Globus pallidus (tissue), 1 donor: ENCODE measurements at regions not wholly inside any gene's neighbourhood (a gene's known extent, or its start where the extent isn't known, plus 50 kb on each side); places are given as distances from the start of the nearest gene placed in this dataset.
"Not testable (repeated sequence)": the region's sequence is repeated elsewhere in the genome, so short reads cannot be mapped to it uniquely, and the experiment has no call there.

ENCODE experiments used
- DNase-seq: peaks from one replicate; pipeline ENCODE4 v3.0.0-alpha.2; 2015; ENCODE audit warnings: low spot score

- no peak for DNase-seq
Observed at GRCh38 chr4:131459430-131460101, 1689.5 kb upstream of the PCDH10 start.

GRCh38 chr4:131470360-131470759 lies 1678.7 kb upstream of the PCDH10 start:
- no peak for DNase-seq

- no peak for DNase-seq
Observed at GRCh38 chr4:131488772-131489171, 1660.3 kb upstream of the PCDH10 start.

GRCh38 chr4:131496211-131496610 lies 1652.9 kb upstream of the PCDH10 start:
- not testable (repeated sequence) for DNase-seq

DNA sequence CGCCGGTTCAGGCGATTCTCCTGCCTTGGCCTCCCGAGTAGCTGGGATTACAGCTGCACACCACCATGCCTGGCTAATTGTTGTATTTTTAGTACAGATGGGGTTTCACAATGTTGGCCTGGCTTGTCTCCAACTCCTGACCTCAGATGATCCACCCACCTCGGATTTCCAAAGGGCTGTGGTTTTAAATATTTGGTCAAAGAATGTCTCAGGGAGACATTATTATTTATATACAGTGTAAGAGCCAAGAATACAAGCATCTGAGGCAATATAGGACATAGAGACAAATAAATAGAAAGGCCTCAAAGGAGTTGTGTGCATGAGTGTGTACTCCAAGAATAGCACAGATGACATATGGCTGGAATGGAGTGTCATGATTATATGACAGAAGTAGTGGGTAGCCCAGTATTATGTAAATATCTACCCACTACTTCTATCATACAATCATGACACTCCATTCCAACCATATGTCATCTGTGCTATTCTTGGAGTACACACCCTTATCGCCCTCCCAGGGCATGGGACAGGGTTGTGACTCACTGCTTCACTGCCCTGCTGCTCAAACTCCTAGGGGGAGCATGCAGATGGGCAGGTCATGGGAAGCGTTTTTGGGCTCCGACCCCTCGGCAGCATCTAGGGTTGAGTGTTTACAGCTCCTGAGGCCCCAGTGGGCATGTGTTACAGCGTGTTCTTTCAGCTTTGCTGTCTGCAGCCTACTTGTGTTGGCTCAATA lies 1649.8 kb upstream of the PCDH10 start:
- DNase-seq: no peak

- DNase-seq: no peak
Observed at GRCh38 chr4:131509521-131509920, 1639.6 kb upstream of the PCDH10 start.

DNA sequence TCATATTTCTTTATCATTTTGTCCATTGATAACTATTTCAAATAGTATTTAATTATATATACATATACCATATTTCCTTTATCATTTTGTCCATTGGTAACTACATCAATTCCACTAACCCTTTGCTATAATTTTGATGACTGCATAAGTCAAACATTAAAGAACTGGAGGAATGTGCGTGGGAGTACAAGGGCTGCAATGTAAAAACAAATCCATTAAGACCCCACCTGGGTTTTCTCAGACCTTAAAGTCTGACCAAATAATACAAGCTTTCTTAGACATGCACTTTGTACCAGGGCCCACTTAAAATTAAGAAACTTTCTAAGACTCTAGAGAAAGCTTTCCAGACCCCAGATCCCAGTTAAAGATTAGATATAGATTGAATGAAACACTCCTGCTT lies 1622.4 kb upstream of the PCDH10 start:
- DNase-seq: no peak

DNA sequence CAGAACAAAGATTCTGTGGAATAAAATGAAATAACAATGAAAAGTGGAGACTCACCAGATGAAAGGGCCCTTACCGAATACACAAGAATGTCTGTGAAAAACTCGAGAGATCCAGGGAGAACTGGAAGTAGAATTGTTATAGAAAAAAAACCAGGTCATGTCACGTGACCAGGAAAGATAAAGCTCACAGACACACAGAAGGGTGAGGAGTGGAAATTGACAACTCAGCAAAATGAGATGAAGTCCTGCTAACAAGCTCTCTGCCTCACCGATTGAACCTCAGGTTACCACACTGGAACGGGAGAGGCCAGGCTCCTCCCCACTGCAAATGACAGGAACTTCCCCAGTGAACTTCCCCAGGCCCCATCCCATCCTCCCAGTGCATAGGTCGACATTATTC lies 1618.0 kb upstream of the PCDH10 start:
- DNase-seq: no peak

GRCh38 chr4:131534944-131535645 lies 1614.0 kb upstream of the PCDH10 start:
- no peak for DNase-seq

DNA sequence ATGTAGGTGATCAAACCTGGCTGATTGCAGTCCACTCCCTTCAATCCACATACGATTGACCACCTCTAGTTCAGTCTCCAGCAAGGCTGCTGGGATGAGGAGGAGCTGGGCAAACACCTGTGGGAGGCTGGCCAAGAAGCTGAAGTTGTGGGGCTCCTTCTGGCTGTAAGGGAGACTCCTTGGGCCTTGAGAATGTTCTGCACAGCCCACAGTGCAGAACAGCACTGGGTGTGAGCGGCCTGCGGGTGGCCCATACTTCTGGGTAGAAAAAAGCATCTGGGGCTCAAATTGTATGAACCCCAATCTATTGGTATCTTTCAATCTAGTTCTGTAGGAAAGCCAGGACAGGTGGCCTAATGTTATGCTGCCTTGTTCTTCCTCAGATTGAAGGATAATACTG lies 1608.8 kb upstream of the PCDH10 start:
- DNase-seq: no peak

DNA sequence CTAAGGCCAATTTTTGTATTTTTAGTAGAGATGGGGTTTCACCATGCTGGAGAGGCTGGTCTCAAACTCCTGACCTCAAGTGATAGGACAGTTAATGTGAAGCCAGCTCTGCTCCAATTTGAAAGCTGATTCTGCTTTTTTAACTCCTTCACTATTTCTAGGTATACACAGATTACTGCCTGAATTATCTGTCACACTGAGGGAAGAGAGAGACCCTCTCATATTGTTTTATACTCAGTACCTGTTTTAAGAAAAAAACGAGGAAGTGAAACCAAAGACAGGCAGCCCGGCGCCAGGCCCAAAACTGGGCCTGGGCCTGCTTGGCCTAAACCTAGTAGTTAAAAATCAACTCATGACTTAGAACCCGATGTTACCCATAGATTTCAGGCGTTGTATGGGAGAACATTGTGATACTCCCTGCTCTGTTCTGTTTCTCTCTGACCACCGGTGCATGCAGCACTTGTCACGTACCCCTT lies 1601.5 kb upstream of the PCDH10 start:
- DNase-seq: no peak

GRCh38 chr4:131551306-131551705 lies 1597.8 kb upstream of the PCDH10 start:
- DNase-seq: no peak

GRCh38 chr4:131566026-131566425 lies 1583.1 kb upstream of the PCDH10 start:
- DNase-seq: no peak

DNA sequence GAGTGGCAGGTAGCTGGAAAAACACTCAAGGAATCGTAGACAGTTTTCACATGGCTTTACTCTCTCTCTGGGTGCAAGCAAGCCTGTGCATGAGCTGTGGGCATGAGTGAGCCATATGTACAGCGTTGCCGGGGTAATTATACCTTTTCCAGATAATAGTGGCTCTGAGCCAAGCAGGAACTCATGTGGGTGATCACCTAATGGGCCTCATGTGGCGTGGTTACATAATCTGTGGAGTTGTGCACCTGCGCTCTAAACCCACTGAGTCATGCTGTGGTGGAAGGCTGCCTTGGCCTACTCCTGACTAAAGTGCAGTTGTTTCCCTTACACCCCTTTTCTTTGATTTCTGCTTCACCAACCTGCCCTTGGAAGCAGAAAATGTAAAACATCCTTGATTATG lies 1564.5 kb upstream of the PCDH10 start:
- no peak for DNase-seq

- no peak for DNase-seq
Observed at GRCh38 chr4:131595140-131595539, 1554.0 kb upstream of the PCDH10 start.

DNA sequence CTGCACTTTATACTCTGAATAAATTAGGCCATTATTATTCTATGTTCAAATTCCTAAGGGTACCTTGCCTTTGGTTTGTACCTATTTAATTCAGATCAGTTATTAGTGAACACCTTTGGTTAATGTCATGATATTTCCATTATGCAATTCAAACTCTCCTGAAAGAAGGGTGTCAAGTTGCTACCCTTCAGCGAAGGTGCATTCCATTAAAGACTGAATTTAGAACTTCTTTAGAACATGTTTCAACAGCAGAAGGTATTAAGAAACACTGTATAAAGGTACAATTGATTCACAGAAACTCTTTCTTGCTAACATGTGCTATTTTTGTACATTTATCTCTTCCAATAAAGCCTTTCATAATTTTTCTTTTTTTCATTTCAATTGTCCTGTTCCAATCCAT lies 1545.4 kb upstream of the PCDH10 start:
- DNase-seq: no peak

GRCh38 chr4:131609039-131609438 lies 1540.1 kb upstream of the PCDH10 start:
- DNase-seq: no peak

GRCh38 chr4:131610517-131610916 lies 1538.6 kb upstream of the PCDH10 start:
- not testable (repeated sequence) for DNase-seq

DNA sequence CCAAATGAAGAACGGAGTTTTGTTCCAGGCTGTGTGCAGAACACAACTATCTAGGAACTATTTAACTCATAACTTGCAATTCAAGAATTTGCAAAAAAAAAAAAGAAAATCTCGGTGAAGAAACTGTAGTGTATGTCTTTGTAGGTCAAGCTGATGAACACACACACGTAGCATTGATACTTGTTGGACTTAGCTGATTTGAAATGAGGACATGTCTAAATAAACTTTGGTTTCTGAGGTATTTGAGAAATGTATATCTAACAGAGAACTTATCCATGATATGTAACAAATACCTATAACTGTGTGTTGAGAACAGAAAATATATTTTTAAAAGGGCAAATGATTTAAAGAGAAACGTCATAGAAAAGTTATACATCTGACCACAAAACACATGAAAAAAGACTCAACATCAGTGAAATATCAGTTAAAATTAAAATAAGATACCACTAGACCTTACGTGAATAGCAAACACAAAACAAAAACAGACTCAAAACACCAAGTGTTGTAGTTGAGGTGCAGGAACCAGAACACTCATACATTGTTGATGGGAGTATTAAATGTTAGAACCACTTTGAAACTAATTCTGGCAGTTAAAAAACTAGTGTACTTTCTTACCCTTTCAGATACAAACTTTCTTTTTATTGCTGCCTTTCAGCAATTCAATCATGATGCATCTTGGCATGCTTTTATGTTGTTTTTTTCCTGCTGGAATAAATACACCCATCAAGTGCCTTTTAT lies 1535.8 kb upstream of the PCDH10 start:
- no peak for DNase-seq

GRCh38 chr4:131613824-131614216 lies 1535.3 kb upstream of the PCDH10 start:
- DNase-seq: no peak

GRCh38 chr4:131632877-131633276 lies 1516.2 kb upstream of the PCDH10 start:
- DNase-seq: no peak

DNA sequence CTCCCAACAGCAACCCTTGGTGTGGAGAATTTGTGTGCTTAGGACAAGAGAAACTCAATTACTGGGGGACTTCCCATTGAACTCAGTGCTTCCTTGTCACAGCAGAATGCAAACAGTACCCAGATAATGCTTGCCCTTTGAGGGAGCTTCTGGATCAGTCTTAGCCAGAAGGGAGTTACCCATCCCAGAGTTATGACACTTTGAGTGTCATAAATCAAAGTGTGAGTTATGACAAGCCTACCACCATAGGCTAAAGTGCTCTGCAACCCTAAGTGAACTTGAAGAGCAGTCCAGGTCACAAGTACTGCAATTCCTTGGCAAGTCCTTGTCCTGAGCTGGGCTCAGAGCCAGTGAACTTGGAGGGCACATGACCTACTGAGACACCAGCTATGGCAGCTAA lies 1513.9 kb upstream of the PCDH10 start:
- DNase-seq: no peak
